T47D (cell line): ENCODE measurements at regions not wholly inside any gene's neighbourhood (a gene's known extent, or its start where the extent isn't known, plus 50 kb on each side); places are given as distances from the start of the nearest gene placed in this dataset.

Experiments
- DNase-seq, 2 experiments: peaks; one replicate each; pipeline versions ENCODE4 v3.0.0 to v3.0.0-alpha.2; 2011 to 2012; ENCODE audit warnings: low read depth in 1 of 2, low spot score in 1 of 2
- JUND ChIP-seq: IDR thresholded peaks from 2 replicates; pipeline ENCODE4 v1.6.1; 2012; ENCODE audit warnings: low read depth
- in situ Hi-C: cut with HindIII; loops from 2 replicates; pipeline ENCODE4 v1.10.0; 2016; ENCODE audit warnings: low sequenced_read_pairs, low pct_unique_long_range_greater_than_20kb

DNA sequence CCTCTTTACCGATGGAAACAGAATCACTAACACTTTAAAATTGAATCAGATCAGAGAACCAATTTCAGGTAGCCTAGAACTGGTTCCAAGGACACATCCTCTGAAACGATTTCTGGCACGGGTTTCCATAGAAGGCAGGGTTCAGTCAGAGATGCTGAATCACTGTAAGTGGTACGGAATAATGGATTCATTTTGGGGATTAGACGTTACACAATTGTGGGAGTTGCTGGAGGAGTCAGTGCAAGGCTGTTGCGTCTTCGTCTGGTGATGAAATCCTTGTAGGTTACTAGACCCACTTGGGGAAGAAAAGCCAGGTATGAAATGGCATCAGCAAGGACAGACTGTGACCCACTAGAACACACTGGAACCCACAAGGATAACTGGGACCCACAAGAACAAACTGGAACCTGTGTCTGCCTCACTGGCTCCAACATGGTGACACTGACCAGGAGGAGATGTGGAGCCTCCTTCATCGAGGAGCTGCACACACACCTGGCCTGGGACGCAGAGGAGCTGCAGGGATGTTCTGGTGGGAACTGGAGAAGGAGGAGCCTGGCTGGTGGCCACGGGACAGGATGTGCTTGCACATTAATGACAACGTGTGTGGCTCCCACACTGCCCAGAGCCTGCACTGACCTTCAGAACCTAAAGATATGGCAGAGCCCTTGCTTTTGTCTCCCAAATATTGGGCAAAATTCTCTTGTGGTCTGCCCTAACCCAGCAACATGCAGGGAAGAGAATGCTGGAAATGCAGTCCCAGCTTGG, 105.1 kb downstream of the TRAPPC11 start:
- TF ChIP-seq JUND, result no peak
- in situ Hi-C loops, result no loop called here
- DNase-seq, result no peak

DNA sequence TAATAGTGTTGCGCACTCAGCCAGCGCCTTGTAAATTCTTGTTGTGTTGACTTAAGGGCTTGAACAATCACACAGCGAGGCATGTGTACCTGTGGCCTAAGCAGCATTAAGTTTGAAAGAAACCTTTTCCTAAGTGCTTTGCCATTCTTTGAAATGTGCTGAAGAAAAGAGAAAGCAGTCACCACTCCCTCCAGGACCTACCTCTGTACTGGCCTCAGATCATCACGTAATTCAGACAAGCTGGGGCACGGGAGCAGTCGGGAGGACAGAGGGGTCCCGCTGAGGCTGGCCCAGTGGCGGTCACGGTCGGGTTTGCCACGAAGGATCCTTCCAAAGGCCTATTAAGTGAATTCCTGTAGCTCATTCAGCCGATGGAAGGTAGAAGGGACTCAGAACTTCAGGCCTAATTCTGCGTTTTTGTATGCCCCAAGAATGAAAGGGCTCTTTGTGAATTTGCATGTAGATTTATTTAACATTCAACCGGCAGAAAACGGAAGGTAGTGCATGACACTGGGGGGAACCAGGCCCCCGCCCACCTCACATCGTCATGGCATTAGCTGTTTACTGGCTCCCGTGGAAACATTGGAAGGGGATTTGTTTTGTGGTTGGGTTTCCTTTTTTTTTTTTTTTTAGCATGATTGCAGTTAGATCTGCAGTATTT, 106.3 kb downstream of the TRAPPC11 start:
- peak; percentile 29 to 35 for DNase-seq
- in situ Hi-C loops, result no loop called here

DNA sequence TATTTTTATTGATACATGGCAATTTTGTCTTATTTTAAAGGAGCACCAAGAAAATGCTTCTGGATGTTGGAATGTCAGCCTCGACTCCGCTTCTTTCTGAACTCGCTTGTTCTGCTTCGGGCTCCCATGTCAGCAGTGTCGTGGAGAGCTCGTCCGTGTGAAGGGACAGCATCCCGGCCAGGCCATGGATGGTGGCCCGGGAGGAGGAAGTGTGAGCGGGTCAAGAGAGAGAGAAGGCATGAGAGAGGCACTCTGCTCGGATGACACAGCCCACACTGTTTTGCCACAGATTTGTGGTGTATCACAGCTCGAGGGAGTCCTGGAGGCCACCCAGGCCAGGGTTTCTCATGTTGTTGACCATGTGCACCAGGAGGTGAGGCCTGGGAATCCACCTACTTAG, 107.0 kb downstream of the TRAPPC11 start:
- no peak for TF ChIP-seq JUND
- in situ Hi-C loops, result no loop called here
- DNase-seq, result no peak

More for the DNA sequence above, 106.3 kb downstream of the TRAPPC11 start:
- no peak for TF ChIP-seq JUND

DNA sequence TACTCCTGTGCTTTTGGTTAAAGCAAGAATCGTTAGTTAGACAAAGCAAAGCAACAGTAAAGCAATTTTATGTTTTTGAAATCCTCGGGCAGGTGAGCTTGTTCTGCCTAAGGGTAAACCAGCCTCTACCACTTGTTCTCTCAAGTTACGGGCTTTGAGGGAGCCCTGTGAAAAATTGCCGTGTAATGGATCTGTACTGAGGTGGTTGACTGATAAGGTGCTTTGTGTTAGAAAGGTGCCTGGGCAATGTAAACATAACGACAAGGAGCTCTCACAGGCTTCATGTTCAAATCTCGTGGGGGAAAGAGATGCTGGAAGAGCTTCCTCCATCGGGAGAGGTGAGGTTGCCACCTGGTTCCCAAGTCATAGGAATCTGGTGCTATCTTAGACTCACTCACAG, 111.8 kb downstream of the TRAPPC11 start:
- DNase-seq, result no peak
- in situ Hi-C loops, result no loop called here
- TF ChIP-seq JUND, result no peak

DNA sequence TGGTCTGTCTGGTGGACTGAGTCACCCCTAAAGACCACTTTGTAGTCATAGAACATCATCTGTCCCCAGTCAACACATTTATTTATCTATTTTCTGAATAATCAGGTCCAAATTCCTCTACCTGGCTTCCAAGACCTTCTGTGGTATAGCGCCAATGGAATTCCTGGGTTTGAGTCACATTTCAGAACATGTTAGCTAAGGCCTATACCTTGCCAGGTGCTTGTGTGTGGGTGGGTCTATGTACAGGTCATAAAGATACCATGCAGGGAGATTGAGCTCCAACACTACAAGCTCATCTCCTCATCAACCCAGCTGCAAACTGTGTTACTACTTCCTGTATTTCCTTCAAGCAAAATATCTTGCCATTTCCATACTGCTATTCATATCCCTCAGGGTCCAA, 113.3 kb downstream of the TRAPPC11 start:
- in situ Hi-C loops, result no loop called here
- TF ChIP-seq JUND, result no peak
- DNase-seq, result no peak

- TF ChIP-seq JUND, result no peak
- DNase-seq, result no peak
- in situ Hi-C loops, result no loop called here
Observed at GRCh38 chr4:183773790-183774189, 114.7 kb downstream of the TRAPPC11 start.

DNA sequence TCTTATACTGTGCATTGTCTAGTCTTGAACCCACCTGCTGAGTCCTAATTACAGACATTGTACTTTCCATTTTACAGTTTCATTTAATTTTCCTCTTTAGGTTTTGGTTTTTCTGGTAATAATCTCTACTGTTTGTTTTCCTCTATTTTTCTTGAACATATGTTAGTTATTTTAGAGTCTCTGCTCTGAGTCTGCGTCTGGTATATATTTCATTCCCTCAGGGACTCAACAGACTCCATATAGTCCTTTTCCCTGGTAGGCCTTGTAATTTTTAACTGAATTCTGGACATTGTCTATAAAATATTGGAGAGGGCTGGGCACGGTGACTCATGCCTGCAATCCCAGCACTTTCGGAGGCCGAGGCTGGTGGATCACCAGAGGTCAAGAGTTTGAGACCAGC, 121.8 kb upstream of the STOX2 start:
- DNase-seq, result no peak
- no peak for TF ChIP-seq JUND
- in situ Hi-C loops, result no loop called here

DNA sequence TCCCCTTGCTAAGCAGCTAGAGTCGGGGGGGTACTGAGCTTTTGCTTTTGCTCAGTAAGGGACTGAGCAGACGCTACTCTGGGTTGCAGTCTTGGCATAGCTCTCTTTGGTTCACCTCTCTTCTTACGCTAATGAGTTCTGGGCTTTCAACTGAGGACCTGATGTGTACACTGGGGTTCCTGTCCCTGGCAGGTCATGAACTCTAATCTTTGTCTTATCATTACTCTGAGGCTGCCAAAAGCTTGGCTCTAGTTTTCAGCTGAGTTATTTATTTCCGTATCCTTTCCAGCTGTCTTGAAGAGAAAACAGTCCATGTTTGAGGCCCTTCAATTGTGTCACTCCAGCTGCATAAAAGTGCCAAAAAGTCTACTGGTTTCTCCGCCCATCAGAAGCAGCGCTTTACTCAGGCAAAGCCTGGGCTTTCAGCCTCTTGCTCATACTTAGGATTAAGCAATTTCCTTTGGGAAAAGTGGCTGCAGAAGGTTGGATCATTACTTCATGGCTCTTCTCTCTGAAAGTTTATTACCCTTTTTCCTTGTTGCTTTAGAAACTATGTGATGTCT, 121.0 kb upstream of the STOX2 start:
- in situ Hi-C loops, result no loop called here
- TF ChIP-seq JUND, result no peak
- no peak for DNase-seq

GRCh38 chr4:183788308-183788905, 116.7 kb upstream of the STOX2 start:
- in situ Hi-C loops, result no loop called here
- no peak for TF ChIP-seq JUND
- no peak for DNase-seq

- in situ Hi-C loops, result no loop called here
- no peak for DNase-seq
- TF ChIP-seq JUND, result no peak
Observed at GRCh38 chr4:183789657-183790056, 115.5 kb upstream of the STOX2 start.

DNA sequence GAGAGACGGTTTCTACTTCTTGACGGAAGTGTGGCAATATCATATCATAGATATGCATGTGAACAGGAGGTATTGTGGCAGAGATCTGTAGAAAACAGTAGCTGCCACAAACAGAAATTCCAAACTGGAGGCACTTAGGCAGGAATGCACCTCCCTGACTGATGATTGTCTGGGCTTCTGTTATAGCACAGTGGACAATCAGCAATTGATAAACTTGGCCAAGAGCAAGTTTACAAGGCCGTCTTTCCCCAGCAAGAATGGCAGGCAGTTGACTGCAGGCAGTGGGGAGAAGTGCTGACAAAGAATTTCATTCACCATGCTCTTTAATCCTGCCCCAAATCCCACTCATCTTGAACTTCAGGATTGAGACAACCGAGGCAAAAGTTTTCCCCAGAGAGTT, 114.4 kb upstream of the STOX2 start:
- in situ Hi-C loops, result no loop called here
- no peak for DNase-seq
- no peak for TF ChIP-seq JUND

DNA sequence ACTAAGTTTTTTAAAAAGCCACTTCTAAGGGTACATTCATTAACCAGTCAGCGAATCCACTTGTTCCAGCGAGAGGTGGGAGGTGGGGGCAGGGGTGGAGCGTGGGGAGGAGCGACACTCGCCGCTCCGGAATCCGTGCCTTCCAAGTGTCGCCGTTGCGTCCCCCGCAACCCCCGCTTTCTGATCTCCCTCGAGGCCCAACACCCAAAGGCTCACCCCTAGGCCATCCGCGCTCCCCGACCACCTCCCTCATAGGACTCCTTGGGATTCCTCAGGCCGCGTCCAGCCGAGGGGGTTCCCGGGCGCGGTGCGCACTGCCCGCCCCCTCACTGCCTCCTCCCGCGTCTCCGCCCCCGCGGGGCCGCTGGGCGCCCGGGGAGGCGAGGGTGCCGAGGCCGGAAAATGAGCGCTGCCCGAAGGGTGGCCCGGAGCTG, 108.1 kb upstream of the STOX2 start:
- in situ Hi-C loops, result no loop called here
- no peak for DNase-seq
- no peak for TF ChIP-seq JUND
